Endothelial cell of umbilical vein (primary cell): ENCODE measurements at regions not wholly inside any gene's neighbourhood (a gene's known extent, or its start where the extent isn't known, plus 50 kb on each side); places are given as distances from the start of the nearest gene placed in this dataset.

ENCODE experiments used
- BruUV-seq: library from RNA; stranded (reverse); fragments of 400-500 nt; replicated peaks from 2 replicates; lab custom pipeline; 2021; lab: Mats Ljungman, UMichigan
- CTCF ChIA-PET: fragments of 300-600, 350-600 bp; sonication (Branson Sonifier 250); formaldehyde crosslinking; loops from one replicate; lab custom pipeline; 2021; ENCODE audit warnings: antibody characterized with exemption, inconsistent platforms; lab: Charles Lee
- POLR2A ChIA-PET: fragments of 300-600, 350-600 bp; sonication (Branson Sonifier 250); formaldehyde crosslinking; loops from one replicate; lab custom pipeline; 2021; ENCODE audit warnings: antibody characterized with exemption, inconsistent platforms; lab: Charles Lee
- DNase-seq: peaks from one replicate; pipeline ENCODE4 v3.0.0-alpha.2; 2011; ENCODE audit warnings: low read depth, low spot score
- FAIRE-seq: peaks from 2 replicates; lab custom pipeline; 2011; peaks lifted over from hg19 to GRCh38; lab: Jason Lieb, UNC
- H2AFZ ChIP-seq: 2 replicates; pipeline ENCODE4 v1.6.0; 2012; ENCODE audit warnings: low read depth, low read length, control low read depth, inconsistent platforms
- H3K27ac ChIP-seq: 2 replicates; pipeline ENCODE4 v1.5.1; 2011; ENCODE audit warnings: low read depth, mild to moderate bottlenecking, control low read depth, low read length, moderate library complexity; ENCODE audit not compliant: insufficient read depth
- H3K27me3 ChIP-seq, 2 experiments: 2 replicates each; pipeline versions ENCODE4 v1.6.0 to v1.6.1; 2011; ENCODE audit warnings: low read length in 2 of 2, mixed read lengths in 1 of 2; ENCODE audit not compliant: control insufficient read depth in 2 of 2, insufficient read depth in 2 of 2
- H3K36me3 ChIP-seq, 2 experiments: 2 replicates in 1 of 2; 3 replicates in 1 of 2; pipeline ENCODE4 v1.5.1; 2011; ENCODE audit warnings: low read length in 2 of 2, mild to moderate bottlenecking in 1 of 2, moderate library complexity in 1 of 2; ENCODE audit not compliant: control insufficient read depth in 2 of 2, insufficient read depth in 2 of 2; ENCODE audit errors: extremely low read depth in 1 of 2
- H3K4me1 ChIP-seq: 3 replicates; pipeline ENCODE4 v1.5.1; 2011; ENCODE audit warnings: mild to moderate bottlenecking, low read length; ENCODE audit not compliant: control insufficient read depth, insufficient read depth; ENCODE audit errors: extremely low read depth
- H3K4me2 ChIP-seq: 2 replicates; pipeline ENCODE4 v1.6.1; 2011; ENCODE audit warnings: low read length, control low read depth, mixed read lengths; ENCODE audit not compliant: insufficient read depth
- H3K4me3 ChIP-seq, 3 experiments: fragments of 200-600 bp in 1 of 3; sonication (generic), shearing (Covaris generic) in 1 of 3; replicated peaks in 1 of 3; 2 replicates each; pipeline ENCODE4 v1.5.1; 2011 to 2016; ENCODE audit warnings: control low read depth in 3 of 3, low read length in 3 of 3, mild to moderate bottlenecking in 2 of 3, inconsistent platforms in 1 of 3, low read depth in 1 of 3, moderate library complexity in 1 of 3; ENCODE audit not compliant: insufficient read depth in 1 of 3
- H3K79me2 ChIP-seq: 2 replicates; pipeline ENCODE4 v1.6.0; 2012; ENCODE audit warnings: low read length, inconsistent platforms; ENCODE audit not compliant: control insufficient read depth, insufficient read depth
- H3K9ac ChIP-seq: replicated peaks from 2 replicates; pipeline ENCODE3; 2011; ENCODE audit warnings: low read length, control low read depth; ENCODE audit not compliant: insufficient read depth; ENCODE audit errors: extremely low read depth
- H3K9me1 ChIP-seq: replicated peaks from 3 replicates; pipeline ENCODE4 v1.6.0; 2011; ENCODE audit warnings: mild to moderate bottlenecking, low read length; ENCODE audit not compliant: control insufficient read depth, insufficient read depth; ENCODE audit errors: extremely low read depth
- H3K9me3 ChIP-seq: replicated peaks from 2 replicates; pipeline ENCODE4 v1.5.1; 2012; ENCODE audit warnings: low read length, inconsistent platforms; ENCODE audit not compliant: control insufficient read depth, insufficient read depth
- H4K20me1 ChIP-seq: replicated peaks from 2 replicates; pipeline ENCODE3; 2011; ENCODE audit warnings: mild to moderate bottlenecking, low read length; ENCODE audit not compliant: control insufficient read depth, insufficient read depth; ENCODE audit errors: extremely low read depth
- CTCF ChIP-seq, 2 donors: IDR thresholded peaks; 1 replicate in 1 of 2; 2 replicates in 1 of 2; pipeline ENCODE4 v1.5.1; 2011; ENCODE audit warnings: low read length in 2 of 2, mild to moderate bottlenecking in 2 of 2, moderate library complexity in 2 of 2, control low read depth in 1 of 2, inconsistent platforms in 1 of 2, low read depth in 1 of 2; ENCODE audit not compliant: insufficient read depth in 1 of 2; ENCODE audit errors: extremely low read depth in 1 of 2
- EZH2 ChIP-seq: IDR thresholded peaks from 2 replicates; pipeline ENCODE4 v1.6.1; 2012; ENCODE audit warnings: borderline replicate concordance, low read depth, mild to moderate bottlenecking, moderate library complexity, low read length, inconsistent platforms; ENCODE audit not compliant: severe bottlenecking
- FOS ChIP-seq: IDR thresholded peaks from 2 replicates; pipeline ENCODE4 v1.6.1; 2011; ENCODE audit warnings: mild to moderate bottlenecking, low read length, moderate library complexity, borderline replicate concordance; ENCODE audit not compliant: insufficient read depth
- GATA2 ChIP-seq: IDR thresholded peaks from 2 replicates; pipeline ENCODE4 v1.7.0; 2011; ENCODE audit warnings: low read depth, mild to moderate bottlenecking, moderate library complexity, mixed read lengths, low read length; ENCODE audit not compliant: insufficient read length, insufficient read depth
- JUN ChIP-seq: IDR thresholded peaks from 2 replicates; pipeline ENCODE4 v1.6.1; 2011; ENCODE audit warnings: borderline replicate concordance, low read depth; ENCODE audit not compliant: insufficient read length, insufficient read depth
- MAX ChIP-seq: IDR thresholded peaks from 2 replicates; pipeline ENCODE4 v1.6.1; 2011; ENCODE audit not compliant: insufficient read depth, insufficient read length
- MYC ChIP-seq: IDR thresholded peaks from one replicate; pipeline ENCODE4 v1.6.1; 2011; ENCODE audit warnings: mild to moderate bottlenecking, low read depth, low read length
- POLR2A ChIP-seq: IDR thresholded peaks from 2 replicates; pipeline ENCODE4 v1.6.1; 2012; ENCODE audit warnings: low read depth, mild to moderate bottlenecking, control low read depth, low read length
- POLR2AphosphoS5 ChIP-seq: IDR thresholded peaks from 2 replicates; pipeline ENCODE4 v1.6.1; 2012; ENCODE audit warnings: low read depth, mild to moderate bottlenecking, control low read depth, low read length, moderate library complexity; ENCODE audit not compliant: insufficient read depth
- dilution Hi-C: fragments of 300-500 bp; cut with MboI; formaldehyde crosslinking; loops from one replicate; pipeline ENCODE4 v1.15.0; 2019; ENCODE audit warnings: low sequenced_read_pairs; ENCODE audit not compliant: extremely low pct_ligation_motif_present
- intact Hi-C: fragments of 100-400 bp; cut with micrococcal nuclease; formaldehyde crosslinking; loops from one replicate; pipeline ENCODE4 v1.10.0; 2022

GRCh38 chr2:64288321-64289193 is 144.3 kb upstream of the PELI1 start:
- intact Hi-C loops = no loop called here
- dilution Hi-C loops = no loop called here
- H3K27me3 ChIP-seq = no peaks in the 10 kb centered on the region
- H3K27ac ChIP-seq = no peak overlapping the region
- BruUV-seq = no TSS peak
- peaks cover 4% of the 10 kb centered on the region for H3K4me1 ChIP-seq
- no peaks in the 10 kb centered on the region for H3K9me3 ChIP-seq
- peak; percentile 74 for FAIRE-seq
- CTCF ChIA-PET = no interaction called here
- peak overlapping the region; percentile 16 for H2AFZ ChIP-seq
- no peak overlapping the region for H3K4me2 ChIP-seq
- H3K9ac ChIP-seq = no peak overlapping the region
- no peaks in the 10 kb centered on the region for H3K79me2 ChIP-seq
- no peaks in the 10 kb centered on the region for H4K20me1 ChIP-seq
- POLR2A ChIA-PET = no interaction called here
- TF ChIP-seq GATA2 (no peak), MAX (no peak), POLR2AphosphoS5 (no peak), CTCF (IDR thresholded peaks at IDR 0.05; ENCODE audit: extremely low read depth in 1 of 2, insufficient read depth in 1 of 2, low read depth in 1 of 2, low read length in 2 of 2) (no peak), MYC (no peak), EZH2 (no peak), POLR2A (no peak), JUN (no peak), FOS (no peak)
- DNase-seq = peak; percentile 87
- no peaks in the 10 kb centered on the region for H3K9me1 ChIP-seq
- no peak overlapping the region for H3K4me3 ChIP-seq
- no peaks in the 10 kb centered on the region for H3K36me3 ChIP-seq
